Neuron (in vitro differentiated cells): ENCODE measurements at regions not wholly inside any gene's neighbourhood (a gene's known extent, or its start where the extent isn't known, plus 50 kb on each side); places are given as distances from the start of the nearest gene placed in this dataset.

ENCODE experiments used
- H2AFZ ChIP-seq: one replicate; pipeline ENCODE4 v1.6.1; 2013; ENCODE audit warnings: low read depth, mild to moderate bottlenecking, inconsistent platforms, low read length, moderate library complexity
- H3K27me3 ChIP-seq: one replicate; pipeline ENCODE4 v1.6.1; 2013; ENCODE audit warnings: low read length; ENCODE audit not compliant: insufficient read depth
- H3K36me3 ChIP-seq: one replicate; pipeline ENCODE4 v1.6.1; 2013; ENCODE audit warnings: low read length; ENCODE audit not compliant: insufficient read depth
- H3K4me1 ChIP-seq: one replicate; pipeline ENCODE4 v1.6.1; 2013; ENCODE audit warnings: low read length; ENCODE audit not compliant: insufficient read depth
- H3K4me3 ChIP-seq: 2 replicates; pipeline ENCODE4 v1.5.1; 2013; ENCODE audit warnings: mild to moderate bottlenecking, low read length, moderate library complexity
- H3K9me3 ChIP-seq: one replicate; pipeline ENCODE4 v1.6.1; 2013; ENCODE audit warnings: low read length

DNA sequence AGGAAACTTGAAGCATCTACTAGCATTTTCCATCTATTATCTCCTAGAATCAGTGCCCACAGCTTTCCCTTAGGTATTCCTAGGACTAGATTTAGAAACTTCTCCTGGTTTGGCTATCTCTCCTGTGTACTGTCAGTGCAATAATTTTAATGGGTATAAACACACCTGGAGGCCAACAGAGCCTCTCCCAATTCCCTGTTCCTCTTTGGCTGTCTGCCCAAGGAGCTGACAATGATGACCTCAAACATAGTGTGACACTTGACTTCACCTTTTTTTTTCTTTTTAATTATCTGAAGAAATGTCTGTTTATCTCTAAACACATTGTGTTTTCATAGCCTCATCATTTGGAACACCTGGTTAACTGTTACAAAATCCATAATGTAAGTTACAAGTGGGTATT lies 754.5 kb upstream of the ALCAM start:
- H3K4me3 ChIP-seq, result no peak overlapping the region
- no peaks in the 10 kb centered on the region for H3K27me3 ChIP-seq
- no peaks in the 10 kb centered on the region for H3K9me3 ChIP-seq
- H3K36me3 ChIP-seq, result no peaks in the 10 kb centered on the region
- H3K4me1 ChIP-seq, result peaks cover 5% of the 10 kb centered on the region
- no peak overlapping the region for H2AFZ ChIP-seq

- Histone ChIP-seq H2AFZ (no peak overlapping the region), H3K27me3 (no peaks in the 10 kb centered on the region), H3K4me3 (no peak overlapping the region), H3K9me3 (no peaks in the 10 kb centered on the region), H3K36me3 (no peaks in the 10 kb centered on the region), H3K4me1 (peaks cover 5% of the 10 kb centered on the region)
Measured at GRCh38 chr3:104614564-104614963, 752.1 kb upstream of the ALCAM start.

DNA sequence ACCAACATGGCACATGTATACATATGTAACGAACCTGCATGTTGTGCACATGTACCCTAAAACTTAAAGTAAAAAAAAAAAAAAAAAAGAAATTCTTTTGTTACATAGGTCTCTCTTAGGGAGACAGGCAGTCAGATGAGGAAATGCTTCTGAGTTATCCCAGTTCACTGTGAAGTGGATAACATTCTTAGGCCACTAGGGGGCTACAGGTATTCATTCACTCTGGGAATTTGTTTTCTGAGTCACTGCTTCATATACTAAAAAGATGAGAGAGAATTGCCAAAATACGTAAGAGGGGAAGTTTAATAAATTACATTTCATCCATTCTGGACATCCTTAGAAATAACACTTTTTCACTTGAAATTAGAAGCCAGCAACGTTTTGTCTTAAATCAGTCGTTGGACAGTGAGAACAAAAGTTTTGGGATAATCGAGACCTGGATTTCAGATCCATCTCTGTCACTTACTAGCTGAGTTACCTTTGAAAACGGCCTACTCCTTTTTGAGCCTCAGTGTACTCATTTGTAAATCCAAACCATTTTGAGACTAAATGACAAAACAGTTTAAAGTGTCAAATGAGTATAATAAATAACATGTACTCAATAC lies 738.4 kb upstream of the ALCAM start:
- Histone ChIP-seq H3K36me3 (no peaks in the 10 kb centered on the region), H3K4me3 (no peak overlapping the region), H3K9me3 (peaks cover 3% of the 10 kb centered on the region), H3K4me1 (no peaks in the 10 kb centered on the region), H3K27me3 (no peaks in the 10 kb centered on the region), H2AFZ (no peak overlapping the region)

GRCh38 chr3:104629038-104629437 lies 737.7 kb upstream of the ALCAM start:
- peaks cover 3% of the 10 kb centered on the region for H3K9me3 ChIP-seq
- H3K36me3 ChIP-seq, result no peaks in the 10 kb centered on the region
- H3K4me3 ChIP-seq, result no peak overlapping the region
- H3K4me1 ChIP-seq, result no peaks in the 10 kb centered on the region
- H2AFZ ChIP-seq, result no peak overlapping the region
- no peaks in the 10 kb centered on the region for H3K27me3 ChIP-seq

- H2AFZ ChIP-seq, result no peak overlapping the region
- H3K4me3 ChIP-seq, result no peak overlapping the region
- H3K4me1 ChIP-seq, result no peaks in the 10 kb centered on the region
- H3K27me3 ChIP-seq, result no peaks in the 10 kb centered on the region
- no peaks in the 10 kb centered on the region for H3K36me3 ChIP-seq
- peaks cover 3% of the 10 kb centered on the region for H3K9me3 ChIP-seq
Measured at GRCh38 chr3:104631254-104631653, 735.5 kb upstream of the ALCAM start.

DNA sequence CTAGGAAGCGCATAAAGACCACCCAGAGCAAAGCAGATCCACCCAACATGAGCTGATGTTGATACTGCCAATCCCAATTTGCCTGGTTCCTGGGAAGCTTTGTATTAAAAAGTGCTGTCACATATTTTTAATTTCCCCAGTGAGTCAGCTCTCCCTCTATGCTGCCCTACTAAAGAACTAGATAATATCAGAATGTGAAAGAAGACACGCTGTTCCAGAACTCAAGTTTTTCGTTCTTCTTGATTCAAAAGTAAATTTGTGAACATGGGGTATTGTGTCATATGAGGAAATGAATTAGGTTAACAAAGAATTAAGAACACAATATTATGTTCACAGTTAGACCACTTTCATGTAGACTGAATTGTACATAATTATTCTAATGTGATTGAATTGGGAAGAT lies 734.2 kb upstream of the ALCAM start:
- no peak overlapping the region for H3K4me3 ChIP-seq
- no peak overlapping the region for H2AFZ ChIP-seq
- H3K36me3 ChIP-seq, result no peaks in the 10 kb centered on the region
- peaks cover 4% of the 10 kb centered on the region for H3K4me1 ChIP-seq
- peaks cover 3% of the 10 kb centered on the region for H3K9me3 ChIP-seq
- no peaks in the 10 kb centered on the region for H3K27me3 ChIP-seq

GRCh38 chr3:104632947-104633346 lies 733.8 kb upstream of the ALCAM start:
- Histone ChIP-seq H3K36me3 (no peaks in the 10 kb centered on the region), H2AFZ (no peak overlapping the region), H3K4me1 (peaks cover 4% of the 10 kb centered on the region), H3K27me3 (no peaks in the 10 kb centered on the region), H3K9me3 (peaks cover 3% of the 10 kb centered on the region), H3K4me3 (no peak overlapping the region)

- Histone ChIP-seq H3K9me3 (no peaks in the 10 kb centered on the region), H3K27me3 (no peaks in the 10 kb centered on the region), H2AFZ (no peak overlapping the region), H3K4me3 (no peak overlapping the region), H3K4me1 (peaks cover 4% of the 10 kb centered on the region), H3K36me3 (no peaks in the 10 kb centered on the region)
Measured at GRCh38 chr3:104635872-104636580, 730.7 kb upstream of the ALCAM start.

DNA sequence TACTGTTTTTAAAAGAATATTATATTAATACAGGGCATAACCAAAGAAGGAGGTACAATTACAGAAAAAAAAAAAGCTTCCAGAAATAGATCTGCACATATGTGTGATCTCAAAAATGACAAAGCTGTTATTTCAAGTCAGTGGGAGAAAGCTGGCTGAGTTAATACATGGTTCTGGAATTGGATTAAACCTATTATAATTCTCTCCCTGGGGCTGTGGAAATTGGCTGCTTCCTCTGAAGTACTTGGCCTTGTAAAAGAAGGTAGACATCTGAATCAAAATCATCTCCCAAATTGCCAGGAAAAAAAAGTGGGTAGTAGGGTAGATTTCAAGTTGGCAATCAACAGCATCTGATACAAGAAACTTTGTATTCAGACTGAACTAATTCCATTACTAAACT lies 723.9 kb upstream of the ALCAM start:
- no peak overlapping the region for H2AFZ ChIP-seq
- no peaks in the 10 kb centered on the region for H3K36me3 ChIP-seq
- H3K4me3 ChIP-seq, result no peak overlapping the region
- H3K9me3 ChIP-seq, result no peaks in the 10 kb centered on the region
- H3K4me1 ChIP-seq, result no peaks in the 10 kb centered on the region
- no peaks in the 10 kb centered on the region for H3K27me3 ChIP-seq

DNA sequence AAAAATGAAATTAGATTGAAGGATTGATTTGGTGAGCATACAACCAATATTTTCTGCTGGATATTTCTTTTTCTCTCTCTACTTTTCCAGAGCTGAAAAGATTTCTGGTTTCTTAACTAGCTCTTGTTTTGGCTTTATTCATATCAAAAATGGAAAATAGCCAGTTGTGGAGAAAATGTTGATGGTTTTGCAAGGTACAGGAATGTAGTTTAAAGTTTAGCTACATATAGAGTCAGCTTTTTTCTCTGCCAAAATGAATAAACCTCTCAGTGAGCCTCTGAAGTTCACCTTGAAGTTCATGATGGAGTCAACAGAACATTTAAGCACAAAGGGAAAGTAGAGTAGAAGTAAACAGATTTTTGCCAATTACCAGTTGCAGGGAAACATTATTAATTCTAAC lies 720.5 kb upstream of the ALCAM start:
- H3K4me1 ChIP-seq, result no peaks in the 10 kb centered on the region
- no peaks in the 10 kb centered on the region for H3K36me3 ChIP-seq
- no peaks in the 10 kb centered on the region for H3K9me3 ChIP-seq
- H2AFZ ChIP-seq, result no peak overlapping the region
- H3K27me3 ChIP-seq, result no peaks in the 10 kb centered on the region
- H3K4me3 ChIP-seq, result no peak overlapping the region

- H3K4me1 ChIP-seq, result no peaks in the 10 kb centered on the region
- H2AFZ ChIP-seq, result peak overlapping the region; percentile 8
- no peak overlapping the region for H3K4me3 ChIP-seq
- H3K9me3 ChIP-seq, result no peaks in the 10 kb centered on the region
- no peaks in the 10 kb centered on the region for H3K36me3 ChIP-seq
- no peaks in the 10 kb centered on the region for H3K27me3 ChIP-seq
Measured at GRCh38 chr3:104648823-104649222, 717.9 kb upstream of the ALCAM start.

DNA sequence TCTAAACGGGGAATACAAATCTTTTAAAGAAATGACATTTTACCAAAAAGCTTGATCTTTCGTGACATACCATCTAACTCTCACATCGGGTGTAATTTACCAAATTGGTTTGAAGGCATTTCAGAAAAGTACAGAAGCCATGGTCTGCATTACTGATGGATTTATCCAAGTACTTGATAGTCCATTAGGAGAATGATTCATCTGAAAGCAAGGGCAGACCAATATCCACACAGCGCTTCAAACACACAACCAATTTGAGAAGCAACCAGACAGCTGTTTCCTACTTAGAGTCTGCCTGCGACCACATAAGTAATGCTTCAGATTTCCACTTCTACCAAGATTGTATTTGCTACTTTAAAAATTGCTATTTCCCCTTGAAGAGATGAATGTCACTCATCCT lies 697.6 kb upstream of the ALCAM start:
- no peak overlapping the region for H2AFZ ChIP-seq
- no peaks in the 10 kb centered on the region for H3K4me1 ChIP-seq
- H3K4me3 ChIP-seq, result no peak overlapping the region
- H3K9me3 ChIP-seq, result peaks cover 2% of the 10 kb centered on the region
- H3K36me3 ChIP-seq, result no peaks in the 10 kb centered on the region
- no peaks in the 10 kb centered on the region for H3K27me3 ChIP-seq

GRCh38 chr3:104672331-104672730 lies 694.4 kb upstream of the ALCAM start:
- H3K36me3 ChIP-seq, result no peaks in the 10 kb centered on the region
- no peaks in the 10 kb centered on the region for H3K9me3 ChIP-seq
- H3K4me1 ChIP-seq, result no peaks in the 10 kb centered on the region
- H3K4me3 ChIP-seq, result no peak overlapping the region
- H2AFZ ChIP-seq, result no peak overlapping the region
- no peaks in the 10 kb centered on the region for H3K27me3 ChIP-seq

- Histone ChIP-seq H3K4me1 (no peaks in the 10 kb centered on the region), H3K36me3 (no peaks in the 10 kb centered on the region), H3K4me3 (no peak overlapping the region), H3K27me3 (no peaks in the 10 kb centered on the region), H3K9me3 (no peaks in the 10 kb centered on the region), H2AFZ (no peak overlapping the region)
Measured at GRCh38 chr3:104673981-104674380, 692.7 kb upstream of the ALCAM start.
